ENCODE measurements at regions not wholly inside any gene's neighbourhood (a gene's known extent, or its start where the extent isn't known, plus 50 kb on each side); places are given as distances from the start of the nearest gene placed in this dataset.

GRCh38 chr3:22371607-22372291, 620.7 kb upstream of the ZNF385D start (continued):
- TF ChIP-seq REST (IDR thresholded peaks at IDR 0.05; ENCODE audit: low read depth) (no peak), FOSL1 (IDR thresholded peaks at IDR 0.05; ENCODE audit: low read depth) (no peak), CBX3 (IDR thresholded peaks at IDR 0.05; ENCODE audit: low read depth) (no peak), SP1 (IDR thresholded peaks at IDR 0.05; ENCODE audit: low read depth) (no peak), ATF3 (IDR thresholded peaks at IDR 0.05) (no peak), MAX (IDR thresholded peaks at IDR 0.05) (no peak), CEBPB (IDR thresholded peaks at IDR 0.05; ENCODE audit: low read depth) (no peak)

- H3K9me2 ChIP-seq (ENCODE audit: insufficient read depth) = no peaks in the 10 kb centered on the region
- BruUV-seq (replicated peaks) = no TSS peak
- no peaks in the 10 kb centered on the region for H3K79me2 ChIP-seq (ENCODE audit: insufficient read depth, low read length)
- ChIA-PET RAD21 (ENCODE audit: low non-redundant PET in 1 of 2, low total read pairs in 2 of 2, uncharacterized antibody in 2 of 2, unreplicated experiment in 2 of 2) (no interaction called here), CTCF (no interaction called here), POLR2A (no interaction called here)
- TF ChIP-seq RAD21 (IDR thresholded peaks at IDR 0.05; ENCODE audit: low read depth) (no peak), CEBPB (IDR thresholded peaks at IDR 0.05; ENCODE audit: low read depth) (no peak), ZNF274 (IDR thresholded peaks at IDR 0.05; ENCODE audit: low read depth, low read length) (no peak), SRF (IDR thresholded peaks at IDR 0.05; ENCODE audit: low read depth) (no peak), JUND (IDR thresholded peaks at IDR 0.05) (no peak), CBX3 (IDR thresholded peaks at IDR 0.05; ENCODE audit: low read depth) (no peak), MAX (IDR thresholded peaks at IDR 0.05) (no peak), POLR2AphosphoS5 (IDR thresholded peaks at IDR 0.05; ENCODE audit: low read depth, low read length) (no peak), REST (IDR thresholded peaks at IDR 0.05; ENCODE audit: low read depth) (no peak), ELF1 (IDR thresholded peaks at IDR 0.05; ENCODE audit: borderline replicate concordance, low read depth) (no peak), POLR2A (IDR thresholded peaks at IDR 0.05; ENCODE audit: borderline replicate concordance, extremely low read depth, insufficient read depth, insufficient read length) (no peak), TCF7L2 (IDR thresholded peaks at IDR 0.05; ENCODE audit: borderline replicate concordance, extremely low read depth, insufficient read depth, insufficient read length) (no peak), SIN3A (IDR thresholded peaks at IDR 0.05; ENCODE audit: low read depth) (no peak)
- DNase-seq (ENCODE audit: low read depth, low spot score) = no peak
- H3K36me3 ChIP-seq (ENCODE audit: control insufficient read depth in 1 of 2, insufficient read depth in 2 of 2, low read length in 2 of 2) = no peaks in the 10 kb centered on the region
- H3K27me3 ChIP-seq (ENCODE audit: insufficient read depth, low read length) = no peaks in the 10 kb centered on the region
- H3K9me3 ChIP-seq (ENCODE audit: control insufficient read depth in 1 of 2, insufficient read depth in 1 of 2, low read depth in 1 of 2, low read length in 2 of 2) = peaks cover 0 to 9% of the 10 kb centered on the region in 2 experiments; a peak in 2 of 4 replicates
- no peak overlapping the region for H3K27ac ChIP-seq (ENCODE audit: low read depth, low read length)
- H3K4me3 ChIP-seq (replicated peaks in 1 of 2; ENCODE audit: low read depth in 1 of 2, low read length in 2 of 2) = no peak overlapping the region
- ATAC-seq = no peak
- no peaks in the 10 kb centered on the region for H3K4me1 ChIP-seq (ENCODE audit: control insufficient read depth in 1 of 2, insufficient read depth in 2 of 2, low read length in 2 of 2)
- H4K20me1 ChIP-seq (ENCODE audit: insufficient read depth) = no peaks in the 10 kb centered on the region
- no peak overlapping the region for H3K4me2 ChIP-seq (ENCODE audit: low read length)
- H3K9ac ChIP-seq (ENCODE audit: low read length) = no peak overlapping the region
- intact Hi-C loops (cut with micrococcal nuclease) = no loop called here
- no peak overlapping the region for H2AFZ ChIP-seq (ENCODE audit: low read depth, low read length, poor library complexity, severe bottlenecking)
Measured at GRCh38 chr3:22372292-22373062, 621.5 kb upstream of the ZNF385D start.
